HG02642 (cell line): ENCODE measurements at regions not wholly inside any gene's neighbourhood (a gene's known extent, or its start where the extent isn't known, plus 50 kb on each side); places are given as distances from the start of the nearest gene placed in this dataset.

Experiments
- ATAC-seq: cut with Tn5 transposase; IDR thresholded peaks from one replicate; pipeline ENCODE4 v1.9.1; 2021; ENCODE audit warnings: mild to moderate bottlenecking; ENCODE audit not compliant: unreplicated experiment, poor library complexity

DNA sequence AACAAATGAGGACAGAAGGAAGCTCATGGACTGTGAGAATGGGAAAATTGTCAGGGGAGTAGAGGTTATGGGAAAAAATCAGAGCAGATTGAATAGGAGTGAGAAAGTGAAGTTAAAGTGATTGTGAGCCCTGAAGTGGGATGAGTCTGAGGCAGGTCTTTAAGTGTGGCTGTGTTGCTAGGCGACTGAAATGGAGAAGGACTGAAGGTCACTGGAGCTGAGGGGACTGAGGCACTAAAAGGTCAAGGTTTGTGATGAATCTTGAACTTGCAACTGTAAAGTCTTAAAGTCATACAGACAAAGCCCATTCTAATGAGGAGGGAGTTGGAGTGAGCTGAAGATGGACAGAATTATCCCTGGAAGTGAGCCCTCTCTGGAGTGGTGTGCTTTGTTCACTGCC lies 518.9 kb downstream of the TUSC7 start:
- no peak for ATAC-seq

DNA sequence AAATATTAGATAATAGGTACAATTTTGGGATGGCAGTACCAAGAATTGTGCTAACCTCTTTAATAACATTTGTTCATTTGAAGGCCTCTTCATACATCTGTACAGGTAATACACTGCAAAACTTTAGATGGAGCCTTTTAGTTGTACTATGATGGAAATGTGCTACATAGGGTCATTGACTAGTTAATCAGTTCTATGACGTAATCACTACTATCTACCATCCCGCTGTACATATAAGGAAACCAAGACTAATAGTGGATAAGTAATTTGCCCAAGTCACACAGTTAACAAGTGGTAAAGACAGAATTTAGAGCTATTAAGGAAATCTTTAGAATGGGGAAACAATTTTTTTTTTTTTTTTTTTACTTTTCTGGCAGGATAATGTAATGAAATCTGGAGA lies 521.3 kb downstream of the TUSC7 start:
- ATAC-seq: no peak

DNA sequence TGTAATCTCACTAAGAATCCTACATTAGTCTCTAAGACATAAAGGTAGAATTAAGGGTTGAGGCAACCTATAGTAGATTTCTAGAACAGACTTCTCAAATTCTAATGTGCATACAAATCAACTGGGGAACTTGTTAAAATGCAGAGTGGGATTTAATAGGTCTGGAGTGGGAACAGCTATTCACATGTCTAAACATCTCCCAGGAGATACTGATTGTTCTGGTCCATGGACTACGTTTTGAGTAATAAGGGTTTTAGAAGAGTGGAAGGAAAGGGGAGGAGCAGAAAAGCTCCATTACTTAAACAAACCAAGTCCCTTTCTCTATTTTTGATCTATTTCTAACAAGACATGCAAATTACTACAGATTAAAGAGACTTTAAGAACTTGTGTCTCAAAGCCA lies 524.8 kb downstream of the TUSC7 start:
- no peak for ATAC-seq

DNA sequence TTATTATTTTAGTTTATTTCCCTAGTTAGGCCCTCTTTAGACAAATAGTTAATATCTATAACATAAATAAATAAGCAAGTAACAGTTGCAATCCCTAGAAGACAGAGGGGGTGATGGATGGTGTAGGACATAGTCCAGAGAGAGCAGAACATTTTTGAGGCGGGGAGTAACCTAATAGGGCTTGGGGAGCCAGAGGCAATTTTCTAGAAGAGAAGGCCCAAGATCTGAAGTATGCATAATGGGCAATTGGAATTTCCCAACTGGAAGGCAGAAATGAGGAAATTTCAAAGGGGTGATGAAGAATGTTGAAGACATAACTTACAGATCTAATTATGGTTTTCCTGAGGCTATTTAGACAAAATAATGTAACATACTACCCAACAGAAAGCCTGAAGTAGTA lies 525.7 kb downstream of the TUSC7 start:
- no peak for ATAC-seq

DNA sequence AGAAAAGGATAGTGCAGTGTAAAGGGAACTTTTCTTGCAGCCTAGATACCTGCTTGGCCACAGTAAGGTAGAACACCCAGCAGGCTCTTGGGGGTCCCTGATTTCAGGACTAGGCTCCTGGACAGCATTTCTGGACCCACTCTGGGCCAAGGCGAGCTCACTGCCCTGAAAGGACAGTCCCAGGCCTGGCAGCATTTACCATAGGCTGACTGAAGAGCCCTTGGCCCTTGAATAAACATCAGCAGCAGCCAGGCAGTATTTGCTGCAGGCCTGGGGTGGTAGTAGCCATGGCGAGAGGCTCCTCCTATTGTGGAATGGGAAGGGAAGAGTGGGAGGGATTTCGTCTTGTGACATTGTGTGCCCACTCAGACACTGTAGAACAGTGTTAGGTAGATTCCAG lies 529.2 kb downstream of the TUSC7 start:
- ATAC-seq: no peak

DNA sequence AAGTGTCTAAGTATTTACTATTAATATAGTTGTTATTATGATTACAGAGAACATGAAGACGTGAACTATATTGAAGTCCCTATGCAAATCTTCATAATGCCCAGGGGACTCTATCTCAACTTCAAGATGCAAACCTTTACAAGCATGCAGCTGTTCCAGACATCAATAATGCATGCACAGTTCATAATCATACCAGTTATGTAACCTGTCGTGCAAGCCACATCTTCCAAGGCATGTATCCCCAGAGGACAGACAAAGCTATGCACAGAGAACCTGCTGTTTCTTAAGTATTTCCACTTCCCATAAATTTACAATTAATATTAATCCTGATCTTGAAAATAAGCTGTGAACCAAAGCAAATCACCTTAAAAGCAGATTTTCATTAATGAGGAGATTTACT lies 534.1 kb downstream of the TUSC7 start:
- ATAC-seq: no peak

DNA sequence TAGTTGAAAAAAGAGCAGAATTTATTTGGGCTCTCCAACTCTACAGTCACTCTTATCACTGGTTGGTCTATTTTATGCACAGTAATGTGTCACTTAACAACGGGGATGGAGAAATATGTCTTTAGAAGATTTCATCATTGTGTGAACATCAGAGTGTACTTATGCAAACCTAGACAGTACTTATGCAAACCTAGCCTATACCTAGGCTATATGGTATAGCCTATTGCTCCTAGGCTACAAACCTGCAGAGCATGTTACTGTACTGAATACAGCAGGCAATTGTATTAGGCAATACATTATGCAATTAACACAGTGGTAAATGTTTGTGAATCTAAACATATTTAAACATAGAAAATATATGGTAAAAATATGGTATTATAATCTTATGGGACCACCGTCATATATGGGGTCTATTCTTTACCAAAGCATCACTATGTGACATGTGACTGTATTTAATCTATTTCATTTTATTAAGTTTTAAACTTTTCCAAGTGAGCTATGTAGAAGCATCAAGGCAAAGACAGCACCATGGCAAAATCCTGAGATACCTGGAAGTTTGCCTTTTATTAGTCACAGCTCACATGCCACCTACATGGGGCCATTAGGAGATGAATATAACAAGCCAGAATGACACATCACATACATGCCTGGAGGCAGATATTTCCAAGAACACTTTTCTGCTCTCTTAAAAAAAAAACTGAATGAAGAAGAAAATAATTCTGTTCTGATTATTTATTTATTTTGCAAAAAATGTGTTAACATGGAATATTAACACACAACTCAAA lies 537.4 kb downstream of the TUSC7 start:
- ATAC-seq: no peak

DNA sequence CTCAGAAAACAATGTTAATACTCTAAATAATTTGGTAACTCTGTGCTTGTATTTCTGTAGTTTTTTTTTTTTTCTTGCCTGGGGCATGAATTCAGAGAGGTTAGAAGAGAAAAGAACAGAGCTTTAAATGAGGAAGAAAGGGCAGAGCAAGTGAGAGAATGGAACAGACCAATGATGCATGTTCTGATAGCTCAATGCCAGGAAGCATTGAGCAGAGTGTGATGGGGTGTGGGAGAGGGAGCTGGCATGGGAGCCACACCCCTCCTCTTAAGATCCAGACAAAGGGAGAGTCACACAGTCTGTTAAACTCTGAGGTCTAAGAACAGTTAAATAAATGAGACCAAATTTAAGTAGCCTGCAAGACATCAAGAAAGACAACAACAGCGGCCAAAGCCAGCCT lies 538.6 kb downstream of the TUSC7 start:
- ATAC-seq: no peak

DNA sequence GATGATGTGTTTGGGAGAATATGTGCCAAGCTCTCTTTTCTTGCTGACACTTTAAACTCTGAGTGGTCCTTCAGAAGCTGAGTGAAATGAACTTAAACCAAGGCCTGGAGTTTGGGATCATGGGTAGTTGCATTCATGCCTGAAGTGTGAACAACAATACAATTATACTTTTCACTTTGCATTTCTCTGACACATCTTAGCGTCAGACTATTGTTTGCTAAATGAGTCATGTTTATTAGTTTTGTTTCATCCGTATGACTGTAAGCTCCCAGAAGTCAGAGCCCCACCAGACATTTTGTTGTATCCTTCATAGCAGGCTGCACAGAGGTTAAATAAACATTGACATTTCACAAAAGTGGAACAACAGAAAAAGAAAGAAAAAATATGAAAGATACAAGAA lies 542.6 kb downstream of the TUSC7 start:
- ATAC-seq: no peak

DNA sequence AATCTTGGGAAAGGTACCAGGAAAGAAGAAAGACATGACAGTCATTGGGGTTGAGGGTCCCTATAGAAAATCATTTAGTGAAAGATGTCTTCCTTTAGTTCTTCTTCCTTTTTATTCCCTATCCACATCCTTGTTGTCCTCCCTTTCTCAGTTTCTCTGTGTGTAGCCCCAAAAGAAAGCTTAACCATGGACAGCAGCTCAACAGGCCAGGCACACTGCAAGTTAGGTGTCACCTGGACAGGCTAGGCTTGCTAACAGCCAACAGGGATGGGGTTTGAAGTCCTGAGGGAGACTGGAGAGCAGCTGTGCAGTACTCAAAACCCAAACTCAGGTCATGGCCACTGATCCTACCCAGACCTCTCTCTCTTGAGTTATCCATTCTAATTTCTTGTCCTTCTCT lies 543.1 kb downstream of the TUSC7 start:
- ATAC-seq: no peak

DNA sequence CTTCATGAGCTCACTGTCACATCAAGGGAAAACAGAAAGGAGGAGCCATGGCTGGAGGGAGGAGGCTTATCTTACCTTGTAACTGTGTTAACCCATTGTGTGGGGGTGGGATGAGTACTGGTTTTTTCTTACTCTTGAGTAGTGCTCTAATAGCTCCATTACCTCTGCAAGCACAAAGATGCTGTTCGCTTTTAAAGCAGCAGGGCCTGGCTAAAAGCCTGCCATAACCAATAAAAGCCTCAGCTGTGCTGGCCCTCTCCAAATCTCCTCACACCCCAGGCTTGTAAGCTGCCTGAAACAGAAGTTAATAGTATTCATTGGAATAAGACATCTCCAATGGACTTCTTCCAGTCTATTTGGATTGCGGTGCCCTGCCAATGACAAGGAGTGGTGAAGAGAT lies 544.1 kb downstream of the TUSC7 start:
- no peak for ATAC-seq

DNA sequence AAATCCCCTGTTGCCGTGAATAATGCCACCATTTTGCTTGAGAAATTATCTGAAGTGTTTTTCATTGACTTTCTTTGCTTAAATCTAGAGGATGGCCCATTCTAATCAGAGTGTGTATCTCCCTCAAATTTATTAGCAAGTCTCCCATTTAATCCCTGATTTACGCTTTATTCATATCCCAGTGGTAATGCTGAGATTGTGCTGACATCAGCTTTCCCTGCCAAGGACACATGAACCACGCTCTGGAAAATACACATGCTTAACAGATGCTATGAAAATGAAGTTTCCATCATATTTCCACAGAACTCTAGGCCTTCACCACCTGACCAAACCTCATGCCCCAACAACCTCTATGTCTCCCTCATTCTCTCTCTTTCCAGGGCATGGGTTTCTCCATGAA lies 545.4 kb downstream of the TUSC7 start:
- no peak for ATAC-seq

DNA sequence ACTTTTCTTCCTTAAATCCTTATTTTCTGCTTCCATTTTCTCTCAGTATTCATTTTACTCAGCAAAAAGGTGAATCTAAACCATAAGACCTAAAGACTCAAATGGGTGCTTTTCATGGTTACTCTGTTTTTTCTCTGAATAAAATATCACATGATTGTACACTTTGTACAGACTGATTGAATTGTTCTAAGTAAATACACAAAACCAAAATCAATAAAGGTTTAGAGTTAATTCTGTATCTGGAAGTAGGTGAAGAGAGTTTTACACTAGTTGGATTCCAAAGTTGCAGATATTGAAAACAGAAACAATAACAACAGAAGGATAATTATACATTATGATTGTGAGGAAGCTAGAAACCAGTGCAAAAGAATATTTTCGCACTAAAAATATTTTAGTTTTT lies 546.2 kb downstream of the TUSC7 start:
- no peak for ATAC-seq

DNA sequence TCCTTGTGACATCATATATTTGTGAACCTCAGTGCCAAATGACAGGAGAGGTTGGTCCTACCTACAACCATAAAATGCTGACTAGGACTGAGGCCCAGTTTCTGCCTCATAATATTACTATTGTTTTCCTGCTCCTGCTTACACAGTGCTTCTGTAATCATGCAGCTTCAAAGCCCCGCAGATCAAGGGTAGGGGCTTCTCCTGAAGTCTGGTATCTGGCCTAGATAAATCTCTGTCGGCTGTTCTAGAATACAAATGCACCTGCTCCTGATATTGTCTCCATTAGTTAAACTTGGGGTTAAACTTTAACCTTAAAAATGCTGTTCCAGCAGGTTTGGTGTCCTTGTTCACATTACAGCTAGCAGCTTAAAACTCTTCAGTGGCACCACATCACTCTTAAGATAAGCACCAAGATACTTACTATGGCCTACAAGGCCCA lies 552.4 kb downstream of the TUSC7 start:
- ATAC-seq: no peak

DNA sequence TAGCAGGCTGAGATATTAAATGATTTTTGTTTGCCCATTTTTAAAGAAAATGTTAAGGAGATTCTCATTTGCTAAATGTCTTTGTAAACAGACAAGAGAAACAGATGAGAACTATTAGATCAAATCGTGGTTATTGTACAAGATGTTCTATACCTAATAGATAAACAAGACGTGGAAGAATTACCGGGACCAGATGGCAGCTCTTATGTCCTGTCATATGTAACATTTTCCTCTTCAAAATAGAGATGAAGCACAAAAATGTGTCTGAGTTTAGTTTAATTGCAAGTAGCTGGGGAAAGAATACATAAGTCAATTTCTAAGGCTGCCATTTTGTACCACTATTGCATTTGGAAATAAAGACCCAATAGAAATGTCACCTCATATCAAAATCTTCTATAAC lies 553.7 kb downstream of the TUSC7 start:
- ATAC-seq: no peak

DNA sequence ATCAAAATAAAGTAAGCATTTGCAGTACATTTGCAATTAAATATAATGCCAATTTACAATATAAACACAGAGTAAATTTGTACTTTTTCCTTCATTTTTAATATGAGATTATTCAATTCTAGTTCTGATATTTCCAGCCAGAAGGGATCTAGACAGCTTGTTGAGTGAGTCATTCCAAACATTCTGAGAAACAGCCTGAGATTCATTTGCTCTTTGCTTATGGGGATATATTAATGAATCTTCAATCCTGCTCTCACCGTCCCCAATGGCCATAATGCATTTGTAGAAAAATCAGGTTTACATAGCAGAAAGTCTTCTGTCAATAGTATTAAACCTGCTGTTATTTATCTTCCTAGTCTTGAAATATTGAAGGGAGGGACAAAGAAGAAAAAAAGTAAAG lies 554.2 kb downstream of the TUSC7 start:
- ATAC-seq: no peak

DNA sequence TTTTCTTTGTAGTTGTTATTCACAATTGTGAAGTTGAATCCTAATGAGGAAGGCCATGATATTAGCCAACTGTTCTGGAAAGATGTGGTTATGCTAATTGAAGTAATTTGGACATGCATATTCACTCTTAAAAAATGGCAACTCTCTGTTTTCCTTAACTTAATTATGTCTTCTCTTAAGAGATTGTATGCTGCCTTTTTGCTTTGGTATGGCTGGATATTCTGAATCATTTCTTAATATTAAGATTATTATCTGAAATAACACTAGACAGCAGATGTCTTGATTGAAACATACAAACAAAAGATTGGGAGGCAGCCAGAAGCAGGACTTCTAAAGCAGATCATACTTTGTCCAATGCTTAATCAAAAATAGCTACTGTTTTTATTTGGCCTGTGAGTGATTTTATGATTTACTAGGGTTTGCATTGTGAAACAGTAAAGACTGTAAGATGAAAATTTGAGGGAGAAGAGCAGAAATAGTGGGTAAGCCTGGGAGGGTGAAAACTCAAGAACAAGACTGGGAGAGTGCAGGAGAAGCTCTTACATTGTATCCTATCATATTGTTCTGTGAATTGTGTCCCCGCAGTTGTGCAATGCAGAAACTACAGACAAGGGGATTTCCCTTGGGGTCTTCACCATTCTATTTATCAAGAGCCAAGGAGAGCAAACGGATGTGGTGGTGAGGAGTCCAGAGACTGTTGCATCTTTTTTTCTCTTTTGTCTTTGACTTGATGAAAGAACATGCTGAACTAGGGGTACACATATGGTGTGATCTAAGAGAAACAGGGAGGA lies 554.8 kb downstream of the TUSC7 start:
- no peak for ATAC-seq

DNA sequence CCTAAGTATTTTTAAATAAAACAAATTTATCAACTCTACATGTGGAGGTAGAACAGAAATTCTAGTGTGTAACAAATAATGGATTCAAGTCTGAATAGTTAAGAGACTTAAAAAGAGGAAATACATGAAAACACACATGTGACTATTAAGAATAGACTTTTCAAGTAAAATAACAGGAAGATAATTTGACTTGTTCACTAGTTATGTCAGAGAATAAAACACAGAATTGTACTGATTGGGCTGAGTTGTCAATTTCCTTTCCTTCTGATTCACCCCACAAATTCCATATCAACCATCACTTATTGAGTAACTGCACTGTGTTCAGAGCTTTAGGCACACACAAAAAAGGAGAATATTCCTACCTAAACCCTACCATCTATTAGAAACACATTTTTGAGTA lies 557.2 kb downstream of the TUSC7 start:
- ATAC-seq: no peak

DNA sequence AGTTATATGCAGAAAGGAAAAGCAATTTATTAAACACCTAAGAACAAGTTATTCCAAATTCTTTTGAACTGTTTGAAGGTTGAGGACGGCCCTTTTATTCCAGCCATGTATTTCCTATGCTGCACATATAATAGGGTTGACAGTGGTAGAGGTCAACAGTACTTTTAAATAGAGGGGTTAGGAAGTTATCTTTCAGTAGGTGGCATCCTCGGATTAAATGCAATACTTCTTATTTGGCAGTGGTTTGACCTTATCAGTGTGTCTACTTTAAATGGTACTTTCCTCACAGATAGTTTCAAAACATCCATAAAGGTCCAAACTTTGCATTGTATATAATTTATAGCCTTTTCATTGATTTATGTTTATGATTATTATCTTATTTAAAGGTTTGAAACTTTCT lies 558.7 kb downstream of the TUSC7 start:
- ATAC-seq: no peak

DNA sequence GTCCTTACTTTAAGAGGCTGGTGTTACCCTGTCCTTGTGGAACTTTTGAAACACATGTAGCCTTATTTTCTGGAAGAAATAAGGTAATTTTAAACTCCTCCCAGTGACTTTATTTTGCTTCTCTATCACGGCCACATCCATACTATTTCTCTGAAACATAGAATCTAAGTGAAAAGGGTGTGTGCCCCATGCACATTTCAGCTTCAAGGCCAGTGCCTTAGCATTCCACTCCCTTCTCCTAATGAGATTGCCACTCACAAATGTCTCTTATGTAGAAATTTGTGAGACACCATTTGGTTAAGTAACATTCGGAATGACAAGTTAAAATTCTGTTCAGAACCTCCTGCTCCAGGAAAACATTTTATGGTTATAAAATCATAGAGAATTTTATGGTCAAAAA lies 562.7 kb downstream of the TUSC7 start:
- ATAC-seq: no peak

DNA sequence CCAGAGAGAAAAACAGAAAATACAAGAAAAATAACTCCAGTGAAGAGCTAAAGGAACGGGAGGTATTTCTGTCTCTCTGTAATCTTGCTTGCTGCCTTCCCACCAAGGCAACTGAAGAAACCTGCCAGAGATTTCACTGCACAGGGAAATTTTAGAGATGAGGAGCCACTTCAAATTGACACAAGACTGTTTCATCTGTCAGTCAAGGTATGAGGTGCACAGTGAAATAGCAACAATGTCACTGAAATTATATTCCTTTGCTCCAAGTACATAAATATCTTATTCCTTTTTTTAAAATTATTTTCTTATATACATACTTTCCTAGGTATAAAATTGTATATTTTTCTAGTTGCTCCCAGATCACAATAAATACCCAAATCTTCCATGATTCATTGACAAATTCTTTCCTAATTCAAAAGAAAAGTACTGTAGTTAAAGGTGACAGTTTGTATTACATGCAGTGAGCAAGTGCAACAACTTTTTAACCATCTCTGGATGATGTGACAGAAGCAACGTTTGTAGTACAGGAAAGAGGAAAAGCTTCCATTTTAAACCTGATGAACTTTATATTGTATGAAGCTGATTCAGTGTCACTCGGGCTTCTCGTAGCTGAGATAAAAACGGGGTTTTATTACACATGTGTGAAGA lies 563.4 kb downstream of the TUSC7 start:
- ATAC-seq: no peak
